HG02885 (cell line): ENCODE measurements at regions not wholly inside any gene's neighbourhood (a gene's known extent, or its start where the extent isn't known, plus 50 kb on each side); places are given as distances from the start of the nearest gene placed in this dataset.
"Not testable (repeated sequence)": the region's sequence is repeated elsewhere in the genome, so short reads cannot be mapped to it uniquely, and the experiment has no call there.

Experiments
- ATAC-seq: cut with Tn5 transposase; IDR thresholded peaks from one replicate; pipeline ENCODE4 v1.9.1; 2021; ENCODE audit warnings: mild to moderate bottlenecking; ENCODE audit not compliant: unreplicated experiment, poor library complexity

DNA sequence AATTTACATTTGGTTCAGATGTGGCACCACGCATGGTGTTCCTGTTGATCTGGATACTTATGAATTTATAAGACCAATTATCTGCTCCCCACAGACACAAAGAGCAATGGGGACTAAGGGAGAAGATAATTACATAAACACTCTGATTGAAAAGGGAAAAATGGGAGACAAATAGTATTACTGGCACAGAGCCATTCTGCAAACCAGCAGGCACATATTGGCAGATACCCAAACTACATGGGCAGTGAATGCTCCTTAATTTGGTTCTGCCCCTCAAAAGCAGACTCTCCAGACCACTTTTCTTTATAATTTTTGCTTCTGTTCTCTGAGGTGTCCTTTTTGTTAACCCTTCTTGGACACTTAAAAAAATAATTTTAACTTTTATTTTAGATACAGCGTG lies 1674.2 kb downstream of the PCDH9 start:
- no peak for ATAC-seq

DNA sequence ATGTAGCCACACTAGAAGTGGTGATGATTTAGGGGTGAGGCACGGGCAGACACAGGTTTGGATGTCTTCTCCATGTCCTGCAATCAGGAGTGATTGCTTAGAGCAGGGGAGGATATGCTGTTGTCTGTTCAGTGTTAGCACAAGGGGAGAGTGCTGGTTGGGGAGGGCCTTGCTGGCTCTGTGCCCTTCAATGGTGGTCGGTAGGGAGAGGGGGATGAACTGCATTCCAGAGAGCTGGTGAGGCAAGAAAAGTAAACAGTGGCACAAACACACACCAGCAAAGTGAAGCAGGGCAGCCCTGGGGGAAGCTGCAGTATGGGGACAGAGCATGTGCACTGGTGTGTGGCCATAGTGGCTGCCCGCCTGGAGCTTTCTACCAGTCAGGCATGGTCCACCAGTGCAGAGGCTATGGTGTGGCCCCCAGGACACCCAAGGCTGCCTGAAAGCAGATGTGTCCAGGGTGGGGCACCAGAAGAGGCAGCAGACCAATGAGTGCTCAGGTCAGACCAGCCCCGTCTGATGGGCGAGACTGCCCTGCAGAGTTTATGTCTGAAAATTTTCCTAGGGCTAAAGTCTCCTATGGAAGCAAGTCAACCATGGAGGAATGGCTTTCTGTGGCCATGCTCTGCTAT lies 1676.9 kb downstream of the PCDH9 start:
- ATAC-seq = no peak

DNA sequence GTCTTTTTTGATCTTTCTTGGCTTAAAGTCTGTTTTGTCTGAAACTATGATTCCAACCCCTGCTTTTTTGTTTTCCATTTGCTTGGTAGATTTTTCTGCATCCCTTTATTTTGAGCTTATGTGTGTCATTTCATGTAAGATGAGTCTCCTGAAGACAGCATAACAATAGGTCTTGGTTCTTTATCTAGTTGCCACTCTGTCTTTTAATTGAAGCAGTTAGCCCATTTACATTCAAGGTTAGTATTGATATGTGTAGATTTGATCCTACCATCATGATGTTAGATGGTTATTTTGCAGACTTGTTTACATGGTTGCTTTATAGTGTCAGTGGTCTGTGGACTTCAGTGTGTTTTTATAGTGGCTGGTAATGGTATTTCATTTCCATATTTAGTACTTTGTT lies 1678.9 kb downstream of the PCDH9 start:
- no peak for ATAC-seq

DNA sequence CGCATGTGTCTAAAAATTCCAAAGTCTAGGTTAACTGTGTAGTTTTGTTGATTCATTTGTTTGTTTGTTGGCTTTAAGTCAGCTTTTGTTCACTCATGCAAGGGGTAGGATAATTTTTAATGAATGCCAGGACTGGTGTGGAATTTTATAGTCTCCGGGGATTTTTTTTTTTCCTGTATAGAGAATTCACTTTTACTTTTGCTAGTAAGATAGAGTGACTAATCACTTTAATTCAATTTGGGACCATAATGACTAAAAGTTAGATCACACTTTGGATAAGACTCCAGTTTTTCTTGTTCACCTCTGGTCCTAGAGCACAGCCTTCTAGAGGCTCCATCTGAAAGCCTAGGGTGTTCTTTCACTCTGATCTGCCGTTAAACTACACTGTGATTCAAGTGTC lies 1690.0 kb downstream of the PCDH9 start:
- ATAC-seq = no peak

DNA sequence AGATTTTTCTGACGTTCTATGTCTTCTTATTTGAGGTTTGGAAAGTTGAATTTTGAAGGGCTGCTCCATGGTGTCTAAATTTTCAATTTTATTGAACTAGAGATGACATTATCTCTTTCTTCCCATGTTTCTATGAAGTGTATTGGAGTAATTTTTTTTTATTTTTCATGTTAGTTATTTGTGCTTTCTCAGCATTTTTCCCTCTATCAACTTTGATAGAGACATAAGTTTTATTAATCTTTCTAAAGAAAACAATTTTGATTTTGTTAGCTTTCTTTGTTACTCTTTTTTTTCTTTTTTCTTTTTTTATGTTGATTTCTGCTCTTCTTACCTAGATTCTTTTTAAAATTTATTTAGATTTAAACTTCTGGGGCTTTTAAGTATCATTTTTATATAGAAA lies 1694.8 kb downstream of the PCDH9 start:
- no peak for ATAC-seq

DNA sequence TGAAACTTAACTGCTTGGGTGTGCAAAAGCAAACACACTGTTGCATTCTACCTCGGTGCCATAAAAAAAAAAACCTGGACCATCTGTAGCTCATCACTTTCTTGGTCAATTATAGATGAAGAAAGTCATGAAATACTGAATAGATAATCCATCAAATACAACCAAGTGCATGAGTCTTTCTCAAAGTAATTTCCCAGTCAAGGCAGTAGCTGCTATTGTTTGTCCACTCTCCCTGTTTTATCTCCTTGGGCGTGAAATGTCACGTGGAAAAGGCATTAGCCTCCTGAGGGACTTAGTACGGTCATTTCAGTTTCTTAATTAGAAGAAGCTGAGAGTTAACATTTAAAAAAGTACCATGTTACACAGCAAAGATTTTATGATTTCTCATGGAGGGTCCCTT lies 1697.9 kb downstream of the PCDH9 start:
- ATAC-seq = no peak

DNA sequence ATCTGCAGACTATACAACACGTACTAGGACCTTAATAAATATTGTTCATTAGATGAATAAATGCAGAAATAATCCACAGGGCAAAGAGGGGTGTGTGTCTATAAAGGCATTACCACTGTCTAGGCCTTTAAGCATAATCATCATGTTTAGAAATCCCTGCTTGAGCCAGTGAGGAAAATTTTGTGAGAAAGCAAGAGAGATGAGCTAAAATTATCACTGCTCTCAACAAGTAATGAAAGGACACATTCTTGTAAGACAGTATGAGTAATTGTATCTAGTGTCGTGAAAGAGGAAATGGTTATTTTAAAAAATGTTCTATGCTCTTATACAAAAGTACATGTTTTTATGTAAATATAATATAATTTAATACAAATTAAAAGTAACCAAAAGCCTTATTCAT lies 1699.4 kb downstream of the PCDH9 start:
- ATAC-seq = no peak

DNA sequence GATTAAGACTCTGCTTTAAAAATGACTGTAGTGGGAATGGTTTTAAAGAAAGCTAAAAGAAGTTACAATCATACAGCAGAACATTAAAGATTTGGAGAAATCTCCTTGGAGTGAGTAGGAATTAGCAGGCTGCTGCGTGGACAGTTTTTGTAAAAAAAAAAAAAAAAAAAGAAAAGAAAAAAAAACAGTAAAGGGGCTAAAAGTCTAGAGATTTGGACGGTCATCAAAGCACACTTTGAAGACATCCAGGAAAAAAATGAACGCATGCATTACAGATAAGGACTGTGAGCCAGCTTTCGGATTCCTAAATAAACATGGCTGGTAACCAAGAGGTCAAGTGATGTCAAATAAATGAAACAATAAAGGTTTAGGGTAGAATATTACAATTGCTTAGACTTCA lies 1700.6 kb downstream of the PCDH9 start:
- no peak for ATAC-seq

DNA sequence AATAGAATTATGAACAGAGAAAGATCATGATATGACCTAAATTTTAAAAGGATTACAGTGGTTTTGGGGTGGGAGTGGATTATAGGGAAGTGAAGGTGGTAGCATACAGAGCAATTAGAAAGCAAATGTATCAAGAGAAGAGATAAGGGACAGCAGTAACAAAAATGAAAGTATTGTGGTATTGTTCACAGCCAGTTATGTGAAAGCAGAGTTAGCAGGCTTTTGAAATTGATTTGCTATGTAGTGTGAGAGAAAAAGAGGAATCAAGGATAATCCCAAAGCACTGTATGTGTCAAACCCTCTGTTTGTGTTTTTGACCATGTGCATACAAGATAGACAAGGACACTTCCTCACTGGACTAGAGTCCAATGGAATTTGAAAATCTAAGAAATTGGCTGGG lies 1721.4 kb downstream of the PCDH9 start:
- no peak for ATAC-seq

DNA sequence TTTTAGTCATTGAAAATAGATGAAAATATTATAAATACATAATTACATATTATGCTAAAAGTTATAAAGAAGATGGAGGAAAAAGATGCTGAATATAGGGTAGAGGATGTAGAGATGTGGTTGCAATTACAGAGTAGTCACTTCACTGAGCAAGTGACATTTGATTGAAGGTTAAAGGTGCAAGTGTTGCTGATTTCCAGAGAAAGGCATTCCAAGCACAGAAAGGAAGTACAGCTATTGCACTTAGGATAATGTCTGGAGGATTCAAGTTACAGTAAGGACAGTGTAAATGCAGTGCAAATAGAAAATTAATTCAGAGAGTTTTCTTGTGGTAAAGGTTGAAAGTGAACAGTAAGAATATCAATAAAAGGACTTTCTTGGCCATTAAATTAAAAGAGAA lies 1721.8 kb downstream of the PCDH9 start:
- ATAC-seq = no peak

DNA sequence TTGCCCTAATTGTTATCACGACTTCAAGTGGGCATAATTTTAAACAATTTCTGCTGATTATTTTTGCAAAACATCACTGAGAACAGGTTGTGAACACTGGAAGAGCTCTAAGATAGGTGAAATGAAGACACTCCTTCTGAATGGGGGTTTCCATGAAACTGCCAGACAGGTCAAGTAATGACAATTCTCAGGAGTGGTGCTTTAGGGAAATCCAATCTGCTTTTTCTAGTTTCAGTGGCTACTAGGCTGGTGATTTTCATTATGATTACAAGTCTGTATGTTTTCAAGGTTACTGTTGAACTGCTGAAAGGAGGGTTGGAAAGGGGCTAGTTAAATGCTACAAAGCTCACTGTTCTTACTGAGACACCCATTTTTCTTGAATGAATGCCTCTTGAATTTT lies 1724.2 kb downstream of the PCDH9 start:
- ATAC-seq = no peak

DNA sequence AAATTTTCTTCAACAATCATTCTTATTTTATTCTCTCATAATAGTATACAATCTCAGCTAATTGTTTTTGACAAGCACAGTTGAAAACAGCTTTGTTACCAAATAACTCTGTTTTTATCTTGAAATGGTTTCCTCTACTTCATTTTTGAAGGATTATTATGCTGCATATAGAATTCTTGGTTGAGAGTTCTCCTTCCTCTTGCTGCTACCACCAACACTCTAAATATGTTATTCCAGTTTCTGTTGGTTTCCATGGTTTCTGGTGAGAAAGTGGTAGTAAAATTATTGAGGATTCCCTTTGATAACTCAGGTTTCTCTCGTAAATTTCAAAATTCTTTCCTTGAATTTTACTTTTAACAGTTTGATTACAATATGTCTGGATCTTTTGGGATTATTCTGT lies 1725.9 kb downstream of the PCDH9 start:
- no peak for ATAC-seq

DNA sequence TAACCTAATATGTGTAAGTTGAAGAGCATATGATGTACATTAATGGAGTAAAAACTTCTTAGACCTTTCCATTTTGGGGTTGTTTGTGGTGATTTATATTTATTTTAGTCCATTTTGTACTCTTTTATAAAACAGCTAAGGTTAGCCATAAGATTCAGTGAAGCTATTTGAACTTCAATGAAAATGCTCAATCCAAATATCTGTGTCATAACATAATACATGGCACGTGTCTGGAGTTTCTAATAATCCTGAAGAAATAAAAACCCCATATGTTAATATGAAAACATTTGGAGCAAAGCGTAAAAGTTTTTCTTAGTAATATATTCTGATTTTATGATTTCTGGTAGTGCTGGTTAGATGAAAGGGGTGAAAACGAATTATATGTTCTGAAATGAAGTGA lies 1729.7 kb downstream of the PCDH9 start:
- ATAC-seq = no peak

DNA sequence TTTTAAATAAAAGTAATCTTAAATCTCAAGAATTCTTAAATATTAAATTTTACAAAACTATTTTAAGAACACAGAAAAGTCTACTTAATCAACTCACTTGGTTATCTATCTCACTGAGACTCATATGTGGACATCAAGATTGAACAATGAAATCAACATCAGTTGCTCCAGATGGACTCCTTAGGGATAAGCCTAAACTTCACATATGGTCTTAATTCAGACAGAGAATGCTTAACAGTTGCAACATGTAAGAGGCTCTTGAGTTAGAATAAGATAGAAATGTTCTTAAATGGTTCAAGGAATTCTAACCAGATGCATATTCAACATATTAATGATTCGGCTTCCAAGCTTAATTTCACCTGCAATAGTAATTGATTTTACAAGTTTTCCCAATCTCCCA lies 1730.9 kb downstream of the PCDH9 start:
- no peak for ATAC-seq

DNA sequence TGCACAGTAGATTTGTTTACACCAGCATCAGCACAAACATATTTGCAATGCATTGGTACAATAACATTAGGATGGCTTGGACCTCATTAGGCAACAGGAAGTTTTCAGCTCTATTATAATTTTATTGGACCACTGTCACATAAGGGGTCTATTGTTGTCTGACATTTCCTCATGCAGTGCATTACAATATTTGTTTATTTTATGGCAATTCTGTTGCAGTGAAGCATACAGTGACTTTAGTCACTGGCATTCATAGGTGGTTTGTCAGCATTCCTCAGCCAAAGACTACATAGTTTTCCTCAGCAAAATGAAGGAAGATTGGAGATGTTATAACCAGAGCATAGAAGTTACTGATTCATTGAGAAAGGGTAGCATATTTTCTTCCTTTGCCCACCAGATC lies 1732.9 kb downstream of the PCDH9 start:
- ATAC-seq = no peak

DNA sequence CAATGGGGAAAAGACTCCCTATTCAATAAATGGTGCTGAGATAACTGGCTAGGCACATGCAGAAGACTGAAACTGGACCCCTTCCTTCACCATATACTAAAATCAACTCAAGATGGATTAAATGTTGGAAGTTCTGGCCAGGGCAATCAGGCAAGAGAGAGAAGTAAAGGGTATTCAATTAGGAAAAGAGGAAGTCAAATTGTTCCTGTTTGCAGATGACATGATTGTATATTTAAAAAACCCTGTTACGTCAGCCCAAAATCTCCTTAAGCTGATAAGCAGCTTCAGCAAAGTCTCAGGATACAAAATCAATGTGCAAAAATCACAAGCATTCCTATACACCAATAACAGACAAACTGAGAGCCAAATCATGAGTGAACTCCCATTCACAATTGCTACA lies 1739.4 kb downstream of the PCDH9 start:
- ATAC-seq = not testable (repeated sequence)

DNA sequence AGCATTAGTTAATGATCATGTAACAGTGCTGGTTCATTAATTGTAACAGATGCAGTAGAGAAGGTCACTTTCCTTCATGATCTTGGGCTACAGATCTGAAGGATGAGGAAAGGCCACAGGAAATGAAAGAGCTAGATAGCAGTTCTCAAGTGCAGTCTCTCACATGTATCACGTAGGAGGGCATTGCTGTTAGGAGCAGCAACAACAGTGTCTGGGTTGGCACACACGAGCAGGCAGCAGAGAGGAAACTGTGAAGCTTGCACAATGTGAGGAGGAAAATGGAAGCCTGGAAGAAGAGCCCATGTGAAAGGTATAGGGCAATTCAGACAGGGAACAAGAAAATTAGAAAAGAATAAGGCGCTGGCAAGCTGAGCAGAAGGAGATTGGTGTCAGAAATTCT lies 1741.5 kb downstream of the PCDH9 start:
- ATAC-seq = no peak

DNA sequence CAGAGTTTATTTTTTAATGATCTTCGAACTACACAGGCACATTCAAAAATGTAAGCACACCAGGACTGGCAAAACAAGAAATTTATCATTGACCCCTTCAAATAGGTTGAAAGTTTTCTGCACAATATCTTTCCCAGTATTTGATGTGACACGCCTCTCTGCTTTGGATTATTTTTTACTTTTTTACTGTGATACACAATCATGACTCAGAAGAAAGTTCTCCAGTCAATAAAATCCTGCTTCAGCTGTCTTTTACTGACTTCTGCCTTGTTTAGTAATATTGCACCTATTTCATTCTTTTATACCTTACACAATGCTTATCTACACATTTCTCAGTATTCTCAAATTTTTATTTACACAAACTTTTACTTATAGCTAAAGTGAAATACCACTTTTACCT lies 1750.4 kb downstream of the PCDH9 start:
- ATAC-seq = no peak

DNA sequence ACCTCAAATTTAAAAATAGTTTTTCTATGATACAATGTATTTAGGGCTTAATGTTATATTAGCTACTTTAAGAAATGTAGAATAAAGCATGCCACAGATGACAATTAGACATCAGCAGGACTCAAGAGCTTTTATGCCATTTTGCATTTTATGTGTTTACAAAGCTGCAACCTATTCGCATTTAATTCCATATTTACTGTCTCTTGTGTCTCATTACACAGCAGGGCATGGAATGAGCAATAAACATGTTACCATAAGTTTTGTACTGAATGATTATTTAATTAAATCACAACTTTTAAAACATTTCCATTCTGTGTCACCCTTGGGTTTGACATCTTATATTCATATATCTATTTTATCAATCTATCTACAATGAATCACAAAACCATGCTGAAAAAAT lies 1756.9 kb downstream of the PCDH9 start:
- no peak for ATAC-seq

DNA sequence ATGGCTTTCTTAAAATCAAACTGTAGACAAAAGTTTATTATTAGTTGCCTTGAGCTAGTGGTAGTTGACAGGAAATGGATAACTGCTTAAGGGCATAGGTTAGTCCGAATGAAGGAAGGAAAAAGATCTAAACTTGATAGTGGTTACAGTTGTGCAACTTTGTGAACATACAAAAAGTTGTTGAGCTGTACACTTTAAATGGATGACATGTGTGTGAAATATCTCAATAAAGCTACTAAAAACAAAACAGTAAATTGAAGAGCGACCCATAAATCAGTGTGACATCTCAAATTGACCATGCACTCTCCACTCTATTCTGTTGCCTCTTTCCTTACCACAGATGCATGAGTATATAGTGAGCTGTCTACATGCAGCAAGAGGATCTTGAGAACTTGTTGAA lies 1757.8 kb downstream of the PCDH9 start:
- ATAC-seq = no peak

DNA sequence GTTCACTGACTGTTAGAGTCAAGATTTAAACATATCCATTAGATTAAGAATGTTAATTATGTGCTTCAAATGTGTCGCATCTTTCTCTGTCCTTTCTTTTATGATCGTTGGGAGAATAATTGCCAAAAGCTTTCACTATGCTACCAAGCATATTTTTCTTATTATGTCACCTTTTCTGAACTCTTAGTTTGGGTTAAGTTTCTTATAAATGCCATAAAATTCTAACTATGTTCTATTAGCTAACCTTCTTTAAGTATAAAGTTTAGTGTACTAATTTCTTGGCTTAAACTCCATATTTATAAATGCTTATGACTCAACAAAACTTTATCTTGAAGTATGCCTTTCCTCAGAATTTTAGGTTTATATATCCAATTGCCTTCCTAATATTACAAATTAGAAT lies 1759.4 kb downstream of the PCDH9 start:
- ATAC-seq = no peak

DNA sequence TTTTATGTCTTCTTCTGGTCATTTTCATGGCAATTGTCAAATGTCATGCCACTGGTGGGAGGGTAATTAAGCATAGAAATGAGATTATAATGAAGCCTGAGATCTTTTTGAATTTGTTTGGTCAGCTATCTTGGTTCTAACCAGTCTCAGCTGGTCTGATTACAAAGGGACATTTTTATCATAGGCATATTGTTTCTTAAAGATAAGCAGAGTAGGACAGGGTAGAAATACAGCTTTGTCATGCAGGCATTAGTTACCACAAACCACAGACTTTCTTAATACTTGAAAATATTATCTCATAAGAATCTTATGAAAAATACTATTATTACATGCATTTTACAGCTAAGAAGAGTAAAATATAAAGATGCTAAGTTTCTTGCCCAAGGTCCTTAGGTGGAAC lies 1761.5 kb downstream of the PCDH9 start:
- no peak for ATAC-seq

DNA sequence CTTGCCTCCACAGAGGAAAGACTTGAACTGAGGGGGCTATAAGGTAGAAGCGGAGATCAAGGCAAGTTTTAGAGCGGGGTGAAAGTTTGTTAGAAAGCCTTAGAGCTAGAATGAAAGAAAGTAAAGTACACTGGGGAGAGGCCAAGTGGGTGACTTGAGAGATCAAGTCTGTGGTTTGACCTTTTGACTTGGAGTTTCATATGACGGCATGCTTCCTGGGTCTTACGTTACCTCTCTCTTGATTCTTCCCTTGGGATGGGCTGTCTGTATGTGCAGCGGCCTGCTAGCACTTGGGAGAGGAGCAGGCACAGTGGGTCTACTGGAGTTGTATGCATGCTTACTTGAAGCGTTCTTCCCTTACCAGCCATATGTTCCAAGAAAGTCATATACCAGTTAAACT lies 1768.5 kb downstream of the PCDH9 start:
- ATAC-seq = no peak
